ENCODE measurements at regions not wholly inside any gene's neighbourhood (a gene's known extent, or its start where the extent isn't known, plus 50 kb on each side); places are given as distances from the start of the nearest gene placed in this dataset.

- H3K4me3 ChIP-seq (ENCODE audit: low read length): no peak overlapping the region
- peak; percentile 79 for DNase-seq (ENCODE audit: low read depth)
Measured at GRCh38 chr14:51448831-51449670, 202.7 kb upstream of the FRMD6 start.

DNA sequence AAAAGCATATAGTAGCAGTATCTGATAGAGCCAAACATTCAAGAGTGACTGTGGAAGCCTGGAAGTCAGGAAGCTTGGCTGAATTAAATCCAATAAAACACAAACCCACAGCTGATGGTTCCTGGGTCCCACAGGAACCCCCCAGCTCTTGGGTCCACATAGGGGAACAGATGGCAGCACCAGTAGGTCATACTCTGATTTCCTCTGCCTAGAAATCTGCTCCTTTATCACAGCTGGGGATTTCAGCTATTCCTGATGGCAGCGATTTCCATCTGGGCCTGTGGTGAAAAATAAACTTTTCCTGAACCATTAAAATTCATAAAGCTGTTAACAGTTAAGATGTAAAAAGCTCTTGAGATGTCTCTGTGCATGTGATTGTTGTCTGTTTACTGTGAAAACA lies 202.0 kb upstream of the FRMD6 start:
- TF ChIP-seq, protein P1, sequence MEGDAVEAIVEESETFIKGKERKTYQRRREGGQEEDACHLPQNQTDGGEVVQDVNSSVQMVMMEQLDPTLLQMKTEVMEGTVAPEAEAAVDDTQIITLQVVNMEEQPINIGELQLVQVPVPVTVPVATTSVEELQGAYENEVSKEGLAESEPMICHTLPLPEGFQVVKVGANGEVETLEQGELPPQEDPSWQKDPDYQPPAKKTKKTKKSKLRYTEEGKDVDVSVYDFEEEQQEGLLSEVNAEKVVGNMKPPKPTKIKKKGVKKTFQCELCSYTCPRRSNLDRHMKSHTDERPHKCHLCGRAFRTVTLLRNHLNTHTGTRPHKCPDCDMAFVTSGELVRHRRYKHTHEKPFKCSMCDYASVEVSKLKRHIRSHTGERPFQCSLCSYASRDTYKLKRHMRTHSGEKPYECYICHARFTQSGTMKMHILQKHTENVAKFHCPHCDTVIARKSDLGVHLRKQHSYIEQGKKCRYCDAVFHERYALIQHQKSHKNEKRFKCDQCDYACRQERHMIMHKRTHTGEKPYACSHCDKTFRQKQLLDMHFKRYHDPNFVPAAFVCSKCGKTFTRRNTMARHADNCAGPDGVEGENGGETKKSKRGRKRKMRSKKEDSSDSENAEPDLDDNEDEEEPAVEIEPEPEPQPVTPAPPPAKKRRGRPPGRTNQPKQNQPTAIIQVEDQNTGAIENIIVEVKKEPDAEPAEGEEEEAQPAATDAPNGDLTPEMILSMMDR (IDR thresholded peaks at IDR 0.05; ENCODE audit: insufficient read depth, low read depth, low read length, missing control alignments): no peak

More at GRCh38 chr14:51448831-51449670, 202.7 kb upstream of the FRMD6 start:
- TF ChIP-seq, protein P1 (IDR thresholded peaks at IDR 0.05; ENCODE audit: insufficient read depth, low read depth, low read length, missing control alignments): no peak

DNA sequence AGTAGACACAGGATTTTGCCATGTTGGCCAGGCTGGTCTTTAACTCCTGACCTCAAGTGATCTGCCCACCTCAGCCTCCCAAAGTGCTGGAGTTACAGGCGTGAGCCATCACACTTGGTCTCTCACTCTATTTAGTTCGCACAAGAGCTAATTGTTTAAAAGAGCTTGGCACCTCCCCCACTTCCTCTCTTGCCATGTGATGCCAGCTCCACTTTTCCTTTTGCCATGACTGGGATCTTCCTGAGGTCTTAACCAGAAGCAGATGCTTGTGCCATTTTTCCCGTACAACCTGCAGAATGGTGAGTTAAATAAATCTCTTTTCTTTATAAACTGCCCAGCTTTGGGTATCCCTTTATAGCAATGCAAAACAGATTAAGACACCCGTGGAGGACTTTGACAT lies 200.1 kb upstream of the FRMD6 start:
- TF ChIP-seq, protein P1 (IDR thresholded peaks at IDR 0.05; ENCODE audit: insufficient read depth, low read depth, low read length, missing control alignments): no peak
- DNase-seq (ENCODE audit: low read depth): no peak
- no peak overlapping the region for H3K4me3 ChIP-seq (ENCODE audit: low read length)

More for the DNA sequence above, 202.0 kb upstream of the FRMD6 start:
- no peak overlapping the region for H3K4me3 ChIP-seq (ENCODE audit: low read length)
- DNase-seq (ENCODE audit: low read depth): no peak

- TF ChIP-seq, protein P1 (IDR thresholded peaks at IDR 0.05; ENCODE audit: insufficient read depth, low read depth, low read length, missing control alignments): no peak
- DNase-seq (ENCODE audit: low read depth): peak; percentile 74
Measured at GRCh38 chr14:51453869-51454268, 197.8 kb upstream of the FRMD6 start.

GRCh38 chr14:51454351-51454750 lies 197.4 kb upstream of the FRMD6 start:
- no peak for DNase-seq (ENCODE audit: low read depth)
- H3K4me3 ChIP-seq (ENCODE audit: low read length): no peak overlapping the region
- TF ChIP-seq, protein P1 (IDR thresholded peaks at IDR 0.05; ENCODE audit: insufficient read depth, low read depth, low read length, missing control alignments): no peak

More at GRCh38 chr14:51453869-51454268, 197.8 kb upstream of the FRMD6 start:
- no peak overlapping the region for H3K4me3 ChIP-seq (ENCODE audit: low read length)

GRCh38 chr14:51455041-51455835 lies 196.5 kb upstream of the FRMD6 start:
- no peak overlapping the region for H3K4me3 ChIP-seq (ENCODE audit: low read length)
- no peak for DNase-seq (ENCODE audit: low read depth)
- TF ChIP-seq, protein P1 (IDR thresholded peaks at IDR 0.05; ENCODE audit: insufficient read depth, low read depth, low read length, missing control alignments): no peak

Measured in epithelial cell of esophagus (primary cell).